KMS-11 (cell line): ENCODE measurements at regions not wholly inside any gene's neighbourhood (a gene's known extent, or its start where the extent isn't known, plus 50 kb on each side); places are given as distances from the start of the nearest gene placed in this dataset.

Source experiments
- H2AFZ ChIP-seq: fragments of 200-600 bp; sonication (generic); 2 replicates; pipeline ENCODE4 v1.6.1; 2016; ENCODE audit warnings: antibody characterized with exemption, mixed run types, low read depth
- H3K27ac ChIP-seq: fragments of 200-600 bp; sonication (generic); 2 replicates; pipeline ENCODE4 v1.6.1; 2016; ENCODE audit warnings: mild to moderate bottlenecking, mixed run types
- H3K27me3 ChIP-seq: fragments of 200-600 bp; sonication (generic); 2 replicates; pipeline ENCODE4 v1.6.1; 2017; ENCODE audit warnings: mild to moderate bottlenecking, low read depth, mixed run types, moderate library complexity; ENCODE audit not compliant: insufficient read depth
- H3K36me3 ChIP-seq: fragments of 200-600 bp; sonication (generic); 2 replicates; pipeline ENCODE4 v1.6.1; 2017; ENCODE audit warnings: mild to moderate bottlenecking, mixed run types; ENCODE audit not compliant: insufficient read depth
- H3K4me1 ChIP-seq: fragments of 200-600 bp; sonication (generic); 2 replicates; pipeline ENCODE4 v1.6.1; 2016; ENCODE audit warnings: mild to moderate bottlenecking, low read depth, mixed run types; ENCODE audit not compliant: poor library complexity, severe bottlenecking
- H3K4me2 ChIP-seq: fragments of 200-600 bp; sonication (generic); 2 replicates; pipeline ENCODE4 v1.7.0; 2016; ENCODE audit warnings: mild to moderate bottlenecking, mixed run types
- H3K4me3 ChIP-seq: fragments of 200-600 bp; sonication (generic); IDR thresholded peaks from 2 replicates; pipeline ENCODE4 v1.6.1; 2017; ENCODE audit warnings: low read depth, low read length, mixed read lengths; ENCODE audit not compliant: insufficient read depth
- H3K79me2 ChIP-seq: fragments of 200-600 bp; sonication (generic); 2 replicates; pipeline ENCODE4 v1.6.1; 2016; ENCODE audit warnings: low read depth, mixed run types; ENCODE audit not compliant: insufficient read depth
- H3K9ac ChIP-seq: fragments of 200-600 bp; sonication (generic); 2 replicates; pipeline ENCODE4 v1.6.1; 2016; ENCODE audit warnings: mild to moderate bottlenecking, mixed run types
- H4K20me1 ChIP-seq: fragments of 200-600 bp; sonication (generic); 2 replicates; pipeline ENCODE4 v1.6.1; 2016; ENCODE audit warnings: mild to moderate bottlenecking, mixed run types; ENCODE audit not compliant: insufficient read depth
- CTCF ChIP-seq: fragments of 200-600 bp; sonication (generic); conservative IDR thresholded peaks from 2 replicates; pipeline ENCODE4 v1.6.1; 2017; ENCODE audit warnings: low read depth, mild to moderate bottlenecking, antibody characterized with exemption, low read length, moderate library complexity, mixed read lengths

GRCh38 chr6:141486942-141487341 is 645.8 kb upstream of the GJE1 start:
- no peak overlapping the region for H3K4me3 ChIP-seq
- H3K27ac ChIP-seq, result no peak overlapping the region
- no peaks in the 10 kb centered on the region for H3K79me2 ChIP-seq
- TF ChIP-seq CTCF, result no peak
- H3K4me2 ChIP-seq, result no peak overlapping the region
- H3K9ac ChIP-seq, result no peak overlapping the region
- H4K20me1 ChIP-seq, result no peaks in the 10 kb centered on the region
- H3K36me3 ChIP-seq, result no peaks in the 10 kb centered on the region
- peaks cover 23% of the 10 kb centered on the region for H3K4me1 ChIP-seq
- no peak overlapping the region for H2AFZ ChIP-seq
- H3K27me3 ChIP-seq, result no peaks in the 10 kb centered on the region

- H3K36me3 ChIP-seq, result no peaks in the 10 kb centered on the region
- H3K27ac ChIP-seq, result peak overlapping the region; percentile 70
- peak overlapping the region; percentile 80 for H3K4me2 ChIP-seq
- peaks cover 24% of the 10 kb centered on the region for H3K4me1 ChIP-seq
- TF ChIP-seq CTCF, result no peak
- no peaks in the 10 kb centered on the region for H3K27me3 ChIP-seq
- no peaks in the 10 kb centered on the region for H4K20me1 ChIP-seq
- H3K4me3 ChIP-seq, result no peak overlapping the region
- no peak overlapping the region for H3K9ac ChIP-seq
- H2AFZ ChIP-seq, result peak overlapping the region; percentile 5; the same call in 1 of the 2 replicates
- no peaks in the 10 kb centered on the region for H3K79me2 ChIP-seq
Observed at GRCh38 chr6:141484711-141485110, 648.0 kb upstream of the GJE1 start.

GRCh38 chr6:141483598-141484061 is 649.1 kb upstream of the GJE1 start:
- peak overlapping the region; percentile 71 for H2AFZ ChIP-seq
- no peak overlapping the region for H3K4me3 ChIP-seq
- no peak for TF ChIP-seq CTCF
- H3K9ac ChIP-seq, result peak overlapping the region; percentile 44; the same call in 1 of the 2 replicates
- no peaks in the 10 kb centered on the region for H3K36me3 ChIP-seq
- H3K4me2 ChIP-seq, result peak overlapping the region; percentile 80
- H3K79me2 ChIP-seq, result no peaks in the 10 kb centered on the region
- peaks cover 24% of the 10 kb centered on the region for H3K4me1 ChIP-seq
- H4K20me1 ChIP-seq, result no peaks in the 10 kb centered on the region
- no peaks in the 10 kb centered on the region for H3K27me3 ChIP-seq
- peak overlapping the region; percentile 70 for H3K27ac ChIP-seq

- no peak for TF ChIP-seq CTCF
- Histone ChIP-seq H3K4me2 (peak overlapping the region; percentile 80), H3K36me3 (no peaks in the 10 kb centered on the region), H4K20me1 (no peaks in the 10 kb centered on the region), H2AFZ (peak overlapping the region; percentile 71), H3K4me1 (peaks cover 24% of the 10 kb centered on the region), H3K9ac (peak overlapping the region; percentile 44; the same call in 1 of the 2 replicates), H3K27ac (peak overlapping the region; percentile 70), H3K79me2 (no peaks in the 10 kb centered on the region), H3K27me3 (no peaks in the 10 kb centered on the region), H3K4me3 (no peak overlapping the region)
Observed at GRCh38 chr6:141482796-141483597, 649.7 kb upstream of the GJE1 start.
